ENCODE measurements at regions not wholly inside any gene's neighbourhood (a gene's known extent, or its start where the extent isn't known, plus 50 kb on each side); places are given as distances from the start of the nearest gene placed in this dataset.

DNA sequence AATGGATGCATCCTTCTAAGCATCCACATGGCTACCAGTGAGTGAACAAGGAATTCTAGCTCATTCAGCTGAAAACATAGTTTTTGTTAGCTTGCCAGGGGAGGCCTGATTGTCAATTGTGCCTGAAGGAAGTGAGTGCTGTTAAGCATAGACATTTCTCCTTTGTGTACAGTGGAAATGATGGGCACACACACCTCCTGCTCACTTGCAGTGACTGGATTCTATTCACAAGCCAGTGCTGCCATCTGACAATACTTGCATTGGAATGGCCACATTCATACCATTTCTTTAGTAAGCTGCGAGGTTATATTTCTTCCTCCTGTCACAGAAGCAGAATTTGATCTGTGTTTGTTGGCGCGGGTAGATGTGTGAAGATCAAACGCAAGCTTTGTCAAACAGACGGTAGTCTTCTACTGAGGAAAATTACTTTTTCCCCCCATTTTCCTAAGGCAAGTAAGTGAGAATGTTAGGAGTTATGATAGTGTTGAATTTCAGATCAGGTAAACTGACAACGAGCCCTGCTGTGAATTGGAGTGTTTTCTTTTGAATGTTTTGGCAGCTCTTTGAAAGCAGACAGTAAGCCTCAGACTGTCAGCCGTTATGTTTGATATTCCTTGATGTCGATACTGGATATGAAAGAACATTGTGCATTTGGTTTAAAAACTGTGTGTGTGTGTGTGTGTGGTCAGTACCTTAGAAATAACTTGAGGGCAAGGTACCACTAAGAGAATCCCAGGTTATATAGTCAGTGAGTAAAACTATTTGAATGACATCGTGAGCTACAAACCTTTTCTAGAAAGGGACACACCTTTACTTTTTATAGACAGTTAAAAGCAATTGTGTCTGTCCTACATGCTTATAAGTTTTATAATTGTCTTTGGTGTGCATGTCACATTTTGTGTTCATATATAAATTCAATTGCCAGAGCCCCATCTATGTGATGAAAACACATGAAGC lies 84.2 kb upstream of the BMP2 start:
- Histone ChIP-seq H3K9me2 (ENCODE audit: insufficient read depth, low read length) (no peaks in the 10 kb centered on the region), H3K9ac (ENCODE audit: low read length) (no peak overlapping the region), H3K4me3 (ENCODE audit: low read length) (no peak overlapping the region), H4K20me1 (ENCODE audit: insufficient read depth) (no peaks in the 10 kb centered on the region), H3K27ac (ENCODE audit: low read length) (no peak overlapping the region), H3K79me2 (replicated peaks; ENCODE audit: insufficient read depth, low read length) (no peaks in the 10 kb centered on the region), H3K4me2 (ENCODE audit: low read length) (no peak overlapping the region), H2AFZ (ENCODE audit: low read depth, low read length) (no peak overlapping the region), H3F3A (ENCODE audit: insufficient read depth, low read length, poor library complexity, severe bottlenecking) (no peaks in the 10 kb centered on the region), H3K9me3 (ENCODE audit: low read length) (no peaks in the 10 kb centered on the region), H3K27me3 (ENCODE audit: insufficient read depth, low read depth, low read length) (no peaks in the 10 kb centered on the region), H3K36me3 (ENCODE audit: insufficient read depth, low read length) (no peaks in the 10 kb centered on the region)
- TF ChIP-seq POLR2AphosphoS5 (IDR thresholded peaks at IDR 0.05) (peak; percentile 64), TAF1 (IDR thresholded peaks at IDR 0.05; ENCODE audit: low read depth) (no peak), EZH2 (IDR thresholded peaks at IDR 0.05; ENCODE audit: borderline replicate concordance, insufficient read depth, low read length, poor library complexity, severe bottlenecking) (no peak), EP300 (conservative IDR thresholded peaks at IDR 0.05; ENCODE audit: poor library complexity, severe bottlenecking) (peak; percentile 83), SMC3 (conservative IDR thresholded peaks at IDR 0.05; ENCODE audit: poor library complexity) (no peak), RAD21 (conservative IDR thresholded peaks at IDR 0.05) (no peak)
- TF ChIP-seq, protein P1, sequence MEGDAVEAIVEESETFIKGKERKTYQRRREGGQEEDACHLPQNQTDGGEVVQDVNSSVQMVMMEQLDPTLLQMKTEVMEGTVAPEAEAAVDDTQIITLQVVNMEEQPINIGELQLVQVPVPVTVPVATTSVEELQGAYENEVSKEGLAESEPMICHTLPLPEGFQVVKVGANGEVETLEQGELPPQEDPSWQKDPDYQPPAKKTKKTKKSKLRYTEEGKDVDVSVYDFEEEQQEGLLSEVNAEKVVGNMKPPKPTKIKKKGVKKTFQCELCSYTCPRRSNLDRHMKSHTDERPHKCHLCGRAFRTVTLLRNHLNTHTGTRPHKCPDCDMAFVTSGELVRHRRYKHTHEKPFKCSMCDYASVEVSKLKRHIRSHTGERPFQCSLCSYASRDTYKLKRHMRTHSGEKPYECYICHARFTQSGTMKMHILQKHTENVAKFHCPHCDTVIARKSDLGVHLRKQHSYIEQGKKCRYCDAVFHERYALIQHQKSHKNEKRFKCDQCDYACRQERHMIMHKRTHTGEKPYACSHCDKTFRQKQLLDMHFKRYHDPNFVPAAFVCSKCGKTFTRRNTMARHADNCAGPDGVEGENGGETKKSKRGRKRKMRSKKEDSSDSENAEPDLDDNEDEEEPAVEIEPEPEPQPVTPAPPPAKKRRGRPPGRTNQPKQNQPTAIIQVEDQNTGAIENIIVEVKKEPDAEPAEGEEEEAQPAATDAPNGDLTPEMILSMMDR (IDR thresholded peaks at IDR 0.05; ENCODE audit: poor library complexity, severe bottlenecking): no peak
- TF ChIP-seq, protein P2, sequence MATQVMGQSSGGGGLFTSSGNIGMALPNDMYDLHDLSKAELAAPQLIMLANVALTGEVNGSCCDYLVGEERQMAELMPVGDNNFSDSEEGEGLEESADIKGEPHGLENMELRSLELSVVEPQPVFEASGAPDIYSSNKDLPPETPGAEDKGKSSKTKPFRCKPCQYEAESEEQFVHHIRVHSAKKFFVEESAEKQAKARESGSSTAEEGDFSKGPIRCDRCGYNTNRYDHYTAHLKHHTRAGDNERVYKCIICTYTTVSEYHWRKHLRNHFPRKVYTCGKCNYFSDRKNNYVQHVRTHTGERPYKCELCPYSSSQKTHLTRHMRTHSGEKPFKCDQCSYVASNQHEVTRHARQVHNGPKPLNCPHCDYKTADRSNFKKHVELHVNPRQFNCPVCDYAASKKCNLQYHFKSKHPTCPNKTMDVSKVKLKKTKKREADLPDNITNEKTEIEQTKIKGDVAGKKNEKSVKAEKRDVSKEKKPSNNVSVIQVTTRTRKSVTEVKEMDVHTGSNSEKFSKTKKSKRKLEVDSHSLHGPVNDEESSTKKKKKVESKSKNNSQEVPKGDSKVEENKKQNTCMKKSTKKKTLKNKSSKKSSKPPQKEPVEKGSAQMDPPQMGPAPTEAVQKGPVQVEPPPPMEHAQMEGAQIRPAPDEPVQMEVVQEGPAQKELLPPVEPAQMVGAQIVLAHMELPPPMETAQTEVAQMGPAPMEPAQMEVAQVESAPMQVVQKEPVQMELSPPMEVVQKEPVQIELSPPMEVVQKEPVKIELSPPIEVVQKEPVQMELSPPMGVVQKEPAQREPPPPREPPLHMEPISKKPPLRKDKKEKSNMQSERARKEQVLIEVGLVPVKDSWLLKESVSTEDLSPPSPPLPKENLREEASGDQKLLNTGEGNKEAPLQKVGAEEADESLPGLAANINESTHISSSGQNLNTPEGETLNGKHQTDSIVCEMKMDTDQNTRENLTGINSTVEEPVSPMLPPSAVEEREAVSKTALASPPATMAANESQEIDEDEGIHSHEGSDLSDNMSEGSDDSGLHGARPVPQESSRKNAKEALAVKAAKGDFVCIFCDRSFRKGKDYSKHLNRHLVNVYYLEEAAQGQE (IDR thresholded peaks at IDR 0.05; ENCODE audit: borderline replicate concordance): peak; percentile 44

DNA sequence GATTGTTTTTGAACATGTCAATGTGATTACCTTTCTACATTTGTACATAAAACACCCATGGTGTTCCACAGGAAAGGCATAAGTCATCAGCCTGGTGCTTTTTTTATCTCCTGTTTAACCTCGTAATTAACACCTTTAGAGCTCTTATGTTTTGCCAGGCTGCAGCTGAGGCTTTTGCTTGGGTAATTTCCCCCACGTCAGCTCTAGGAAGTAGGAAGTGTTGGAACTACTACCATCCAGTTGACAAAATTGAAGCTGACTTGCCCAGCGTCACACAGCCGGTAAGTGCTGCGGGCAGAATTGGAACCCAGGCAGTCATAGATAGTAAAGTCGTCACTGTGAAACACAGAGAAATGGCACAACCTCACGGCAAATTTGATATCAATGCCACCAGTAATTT lies 86.6 kb upstream of the BMP2 start:
- Histone ChIP-seq H3K4me2 (ENCODE audit: low read length) (no peak overlapping the region), H3K9ac (ENCODE audit: low read length) (no peak overlapping the region), H3K9me2 (ENCODE audit: insufficient read depth, low read length) (no peaks in the 10 kb centered on the region), H3F3A (ENCODE audit: insufficient read depth, low read length, poor library complexity, severe bottlenecking) (no peaks in the 10 kb centered on the region), H4K20me1 (ENCODE audit: insufficient read depth) (no peaks in the 10 kb centered on the region), H3K9me3 (ENCODE audit: low read length) (no peaks in the 10 kb centered on the region), H3K27me3 (ENCODE audit: insufficient read depth, low read depth, low read length) (no peaks in the 10 kb centered on the region), H3K36me3 (ENCODE audit: insufficient read depth, low read length) (no peaks in the 10 kb centered on the region), H3K79me2 (replicated peaks; ENCODE audit: insufficient read depth, low read length) (no peaks in the 10 kb centered on the region), H3K4me3 (ENCODE audit: low read length) (no peak overlapping the region), H2AFZ (ENCODE audit: low read depth, low read length) (no peak overlapping the region), H3K27ac (ENCODE audit: low read length) (no peak overlapping the region)
- TF ChIP-seq TAF1 (IDR thresholded peaks at IDR 0.05; ENCODE audit: low read depth) (no peak), SMC3 (conservative IDR thresholded peaks at IDR 0.05; ENCODE audit: poor library complexity) (no peak), MXI1 (conservative IDR thresholded peaks at IDR 0.05; ENCODE audit: poor library complexity, severe bottlenecking) (no peak), EP300 (conservative IDR thresholded peaks at IDR 0.05; ENCODE audit: poor library complexity, severe bottlenecking) (no peak), POLR2AphosphoS5 (IDR thresholded peaks at IDR 0.05) (no peak), EZH2 (IDR thresholded peaks at IDR 0.05; ENCODE audit: borderline replicate concordance, insufficient read depth, low read length, poor library complexity, severe bottlenecking) (no peak), RAD21 (conservative IDR thresholded peaks at IDR 0.05) (no peak)
- TF ChIP-seq, protein P1 (IDR thresholded peaks at IDR 0.05; ENCODE audit: poor library complexity, severe bottlenecking): no peak
- TF ChIP-seq, protein P2 (IDR thresholded peaks at IDR 0.05; ENCODE audit: borderline replicate concordance): no peak
